Fibroblast of lung (primary cell): ENCODE measurements at regions not wholly inside any gene's neighbourhood (a gene's known extent, or its start where the extent isn't known, plus 50 kb on each side); places are given as distances from the start of the nearest gene placed in this dataset.

Experiments
- CTCF ChIP-seq, 2 donors: IDR thresholded peaks in 1 of 2; conservative IDR thresholded peaks in 1 of 2; 1 replicate in 1 of 2; 2 replicates in 1 of 2; pipeline ENCODE4 v1.5.1; 2011 to 2012; ENCODE audit warnings: low read length in 2 of 2, control low read depth in 1 of 2, inconsistent platforms in 1 of 2, low read depth in 1 of 2, mild to moderate bottlenecking in 1 of 2
- EZH2 ChIP-seq: IDR thresholded peaks from 2 replicates; pipeline ENCODE4 v1.5.1; 2012; ENCODE audit warnings: low read length, control low read depth, mild to moderate bottlenecking; ENCODE audit errors: missing control alignments

GRCh38 chr15:47244361-47244760 is 472.9 kb upstream of the SEMA6D start:
- TF ChIP-seq CTCF (conservative IDR thresholded peaks at IDR 0.05 in 1 of 2, IDR thresholded peaks at IDR 0.05 in 1 of 2; ENCODE audit: low read depth in 1 of 2, low read length in 2 of 2) (no peak), EZH2 (no peak)
